Uterus (tissue), 2 donors: ENCODE measurements at regions not wholly inside any gene's neighbourhood (a gene's known extent, or its start where the extent isn't known, plus 50 kb on each side); places are given as distances from the start of the nearest gene placed in this dataset.

Experiments
- POLR2A ChIP-seq, 2 donors: fragments of 450-650 bp; IDR thresholded peaks; one replicate each; pipeline ENCODE4 v1.6.1; 2016; ENCODE audit warnings: antibody characterized with exemption in 2 of 2, mild to moderate bottlenecking in 1 of 2, moderate library complexity in 1 of 2
- TF ChIP-seq, protein P1 (sequence below), 4 experiments: fragments of 200-600 bp in 2 of 4; fragments of 450-650 bp in 2 of 4; sonication (generic) in 2 of 4; IDR thresholded peaks; one replicate each; pipeline ENCODE4 v1.5.1; 2016 to 2019; ENCODE audit warnings: antibody characterized with exemption in 4 of 4, mild to moderate bottlenecking in 2 of 4, moderate library complexity in 1 of 4

DNA sequence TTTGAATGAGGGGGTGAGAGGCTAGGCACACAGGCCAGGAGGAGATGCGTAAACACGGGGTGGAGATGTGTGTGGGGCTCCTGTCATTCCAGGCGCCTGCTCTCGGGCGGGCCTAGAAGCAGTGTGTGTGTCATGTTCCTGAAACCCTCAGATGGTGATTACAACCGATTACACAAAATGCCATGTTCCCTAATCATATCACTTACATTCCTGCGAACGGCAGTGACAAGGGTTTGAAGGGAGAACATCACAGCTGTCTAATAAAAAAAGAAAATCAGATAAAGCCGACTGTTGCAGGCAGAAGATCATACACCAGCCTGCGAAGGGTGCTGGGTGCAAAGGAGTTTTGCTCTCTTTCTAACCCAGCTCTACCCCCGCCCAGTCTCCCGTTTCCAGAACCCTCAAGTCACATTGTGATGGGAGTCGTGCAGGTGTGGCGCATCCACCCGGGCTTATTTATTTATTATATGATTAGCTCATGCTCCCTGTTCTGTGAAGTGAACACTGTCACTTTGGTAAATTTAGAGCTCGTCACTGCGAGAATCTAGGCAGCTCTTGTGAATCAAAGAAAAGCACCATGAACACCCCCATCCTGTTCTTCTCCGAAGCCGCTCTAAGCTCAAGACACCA, 140.3 kb downstream of the NR2F2 start:
- TF ChIP-seq, protein P1, sequence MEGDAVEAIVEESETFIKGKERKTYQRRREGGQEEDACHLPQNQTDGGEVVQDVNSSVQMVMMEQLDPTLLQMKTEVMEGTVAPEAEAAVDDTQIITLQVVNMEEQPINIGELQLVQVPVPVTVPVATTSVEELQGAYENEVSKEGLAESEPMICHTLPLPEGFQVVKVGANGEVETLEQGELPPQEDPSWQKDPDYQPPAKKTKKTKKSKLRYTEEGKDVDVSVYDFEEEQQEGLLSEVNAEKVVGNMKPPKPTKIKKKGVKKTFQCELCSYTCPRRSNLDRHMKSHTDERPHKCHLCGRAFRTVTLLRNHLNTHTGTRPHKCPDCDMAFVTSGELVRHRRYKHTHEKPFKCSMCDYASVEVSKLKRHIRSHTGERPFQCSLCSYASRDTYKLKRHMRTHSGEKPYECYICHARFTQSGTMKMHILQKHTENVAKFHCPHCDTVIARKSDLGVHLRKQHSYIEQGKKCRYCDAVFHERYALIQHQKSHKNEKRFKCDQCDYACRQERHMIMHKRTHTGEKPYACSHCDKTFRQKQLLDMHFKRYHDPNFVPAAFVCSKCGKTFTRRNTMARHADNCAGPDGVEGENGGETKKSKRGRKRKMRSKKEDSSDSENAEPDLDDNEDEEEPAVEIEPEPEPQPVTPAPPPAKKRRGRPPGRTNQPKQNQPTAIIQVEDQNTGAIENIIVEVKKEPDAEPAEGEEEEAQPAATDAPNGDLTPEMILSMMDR (IDR thresholded peaks at IDR 0.05): no peak
- no peak for TF ChIP-seq POLR2A (IDR thresholded peaks at IDR 0.05)
